ENCODE measurements at regions not wholly inside any gene's neighbourhood (a gene's known extent, or its start where the extent isn't known, plus 50 kb on each side); places are given as distances from the start of the nearest gene placed in this dataset.

GRCh38 chr11:98835335-98835734, 185.4 kb upstream of the CNTN5 start:
- no peaks in the 10 kb centered on the region for H3K79me2 ChIP-seq (ENCODE audit: control insufficient read depth, insufficient read depth, low read length)
- H3K9me3 ChIP-seq (replicated peaks; ENCODE audit: control insufficient read depth, insufficient read depth, low read length): no peaks in the 10 kb centered on the region
- DNase-seq (ENCODE audit: low read depth, low spot score) (no peak), ATAC-seq (no peak), FAIRE-seq (no peak)
- 40% methylated on average over 2 of the region's 2 CpGs for WGBS (ENCODE audit: insufficient coverage, insufficient replicate concordance, low lambda C conversion rate, missing lambda C conversion rate)
- RAD21 ChIA-PET (ENCODE audit: unreplicated experiment): no interaction called here
- no peaks in the 10 kb centered on the region for H3K4me1 ChIP-seq (ENCODE audit: control insufficient read depth, insufficient read depth, low read length)
- H3K36me3 ChIP-seq (ENCODE audit: control insufficient read depth in 2 of 2, insufficient read depth in 2 of 2, low read length in 1 of 2): no peaks in the 10 kb centered on the region
- H3K27me3 ChIP-seq (replicated peaks in 1 of 2; ENCODE audit: control insufficient read depth in 2 of 2, insufficient read depth in 2 of 2, low read length in 1 of 2): no peaks in the 10 kb centered on the region
- TF ChIP-seq EGR1 (IDR thresholded peaks at IDR 0.05; ENCODE audit: borderline replicate concordance in 1 of 2, low read depth in 2 of 2, low read length in 2 of 2) (no peak), ZNF384 (IDR thresholded peaks at IDR 0.05; ENCODE audit: borderline replicate concordance, low read depth, low read length) (no peak), HDGF (IDR thresholded peaks at IDR 0.05) (no peak)
- SMC1A ChIA-PET (ENCODE audit: uncharacterized antibody, unreplicated experiment): no interaction called here
- no peaks in the 10 kb centered on the region for H4K20me1 ChIP-seq (ENCODE audit: control insufficient read depth, insufficient read depth)
- H2AFZ ChIP-seq (ENCODE audit: control insufficient read depth, low read depth, low read length): no peak overlapping the region
- CTCF ChIA-PET: no interaction called here
- POLR2A ChIA-PET: no interaction called here
- H3K4me2 ChIP-seq (ENCODE audit: control insufficient read depth, insufficient read depth): no peak overlapping the region
- H3K9ac ChIP-seq (ENCODE audit: control insufficient read depth, insufficient read depth, low read length): no peak overlapping the region
- H3K4me3 ChIP-seq: no peak overlapping the region
- in situ Hi-C loops (cut with MboI) (no loop called here), intact Hi-C loops (cut with micrococcal nuclease; ENCODE audit: unreplicated experiment) (no loop called here)
- BruUV-seq (replicated peaks): no TSS peak
- H3K27ac ChIP-seq (ENCODE audit: control insufficient read depth, insufficient read depth): no peak overlapping the region

- no peaks in the 10 kb centered on the region for H3K27me3 ChIP-seq (replicated peaks in 1 of 2; ENCODE audit: control insufficient read depth in 2 of 2, insufficient read depth in 2 of 2, low read length in 1 of 2)
- H3K4me3 ChIP-seq: no peak overlapping the region
- no peak overlapping the region for H2AFZ ChIP-seq (ENCODE audit: control insufficient read depth, low read depth, low read length)
- no peaks in the 10 kb centered on the region for H4K20me1 ChIP-seq (ENCODE audit: control insufficient read depth, insufficient read depth)
- TF ChIP-seq STAT3 (IDR thresholded peaks at IDR 0.05; ENCODE audit: low read depth, low read length) (no peak), HSF1 (IDR thresholded peaks at IDR 0.05; ENCODE audit: low read depth, low read length) (no peak), NFYB (IDR thresholded peaks at IDR 0.05; ENCODE audit: insufficient read depth, low read depth, low read length) (no peak), SREBF1 (IDR thresholded peaks at IDR 0.05; ENCODE audit: low read length) (no peak)
- ChIA-PET POLR2A (no interaction called here), RAD21 (ENCODE audit: unreplicated experiment) (no interaction called here), CTCF (interaction anchor here (0.6 kb wide), 1 partner anchor 632 kb away, joined by 3 read pairs; no protein-coding TSS in a partner anchor), SMC1A (ENCODE audit: uncharacterized antibody, unreplicated experiment) (no interaction called here)
- no peak for ATAC-seq
- H3K79me2 ChIP-seq (ENCODE audit: control insufficient read depth, insufficient read depth, low read length): no peaks in the 10 kb centered on the region
- FAIRE-seq: no peak
- in situ Hi-C loops (cut with MboI): no loop called here
- H3K9me3 ChIP-seq (replicated peaks; ENCODE audit: control insufficient read depth, insufficient read depth, low read length): no peaks in the 10 kb centered on the region
- 5% methylated on average over 1 of the region's 1 CpG for WGBS (ENCODE audit: insufficient coverage, insufficient replicate concordance, low lambda C conversion rate, missing lambda C conversion rate)
- no peaks in the 10 kb centered on the region for H3K4me1 ChIP-seq (ENCODE audit: control insufficient read depth, insufficient read depth, low read length)
- intact Hi-C loops (cut with micrococcal nuclease; ENCODE audit: unreplicated experiment): no loop called here
- H3K27ac ChIP-seq (ENCODE audit: control insufficient read depth, insufficient read depth): no peak overlapping the region
- no peaks in the 10 kb centered on the region for H3K36me3 ChIP-seq (ENCODE audit: control insufficient read depth in 2 of 2, insufficient read depth in 2 of 2, low read length in 1 of 2)
- no peak overlapping the region for H3K9ac ChIP-seq (ENCODE audit: control insufficient read depth, insufficient read depth, low read length)
- DNase-seq (ENCODE audit: low read depth, low spot score): no peak
- H3K4me2 ChIP-seq (ENCODE audit: control insufficient read depth, insufficient read depth): no peak overlapping the region
- BruUV-seq (replicated peaks): no TSS peak
Measured at GRCh38 chr11:98836156-98836555, 184.6 kb upstream of the CNTN5 start.

All from GM12878 (cell line).